GM18505 (cell line): ENCODE measurements at regions not wholly inside any gene's neighbourhood (a gene's known extent, or its start where the extent isn't known, plus 50 kb on each side); places are given as distances from the start of the nearest gene placed in this dataset.

Source experiments
- ATAC-seq: cut with Tn5 transposase; IDR thresholded peaks from one replicate; pipeline ENCODE4 v1.9.1; 2021; ENCODE audit not compliant: unreplicated experiment
- POLR2A ChIP-seq: IDR thresholded peaks from 4 replicates; pipeline ENCODE4 v1.6.1; 2011; ENCODE audit warnings: borderline replicate concordance; ENCODE audit not compliant: insufficient read depth, insufficient read length; ENCODE audit errors: extremely low read depth

- ATAC-seq, result no peak
- no peak for TF ChIP-seq POLR2A
These were observed 412.8 kb upstream of the AZI2 start for GRCh38 chr3:28761375-28761774.

DNA sequence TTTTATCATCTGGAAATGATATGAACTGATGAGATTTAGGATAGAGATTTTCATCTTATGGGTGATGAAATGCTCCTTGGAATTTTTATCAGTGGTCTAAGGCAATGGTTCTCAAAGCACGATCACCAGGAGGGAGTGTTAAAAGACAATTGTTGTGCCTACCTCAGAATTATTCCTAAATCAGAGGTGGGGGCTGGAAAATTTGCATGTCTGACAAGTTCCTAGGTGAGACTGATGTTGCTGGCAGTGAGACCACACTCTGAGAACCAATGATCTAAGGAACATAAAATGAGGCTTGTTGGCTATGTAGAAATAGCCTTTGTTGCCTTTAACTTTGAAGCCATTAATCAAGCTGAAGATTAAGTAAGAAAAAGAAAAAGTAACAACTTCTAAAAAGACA, 416.6 kb upstream of the AZI2 start:
- no peak for TF ChIP-seq POLR2A
- no peak for ATAC-seq

GRCh38 chr3:28768439-28768838, 419.8 kb upstream of the AZI2 start:
- no peak for TF ChIP-seq POLR2A
- ATAC-seq, result no peak

DNA sequence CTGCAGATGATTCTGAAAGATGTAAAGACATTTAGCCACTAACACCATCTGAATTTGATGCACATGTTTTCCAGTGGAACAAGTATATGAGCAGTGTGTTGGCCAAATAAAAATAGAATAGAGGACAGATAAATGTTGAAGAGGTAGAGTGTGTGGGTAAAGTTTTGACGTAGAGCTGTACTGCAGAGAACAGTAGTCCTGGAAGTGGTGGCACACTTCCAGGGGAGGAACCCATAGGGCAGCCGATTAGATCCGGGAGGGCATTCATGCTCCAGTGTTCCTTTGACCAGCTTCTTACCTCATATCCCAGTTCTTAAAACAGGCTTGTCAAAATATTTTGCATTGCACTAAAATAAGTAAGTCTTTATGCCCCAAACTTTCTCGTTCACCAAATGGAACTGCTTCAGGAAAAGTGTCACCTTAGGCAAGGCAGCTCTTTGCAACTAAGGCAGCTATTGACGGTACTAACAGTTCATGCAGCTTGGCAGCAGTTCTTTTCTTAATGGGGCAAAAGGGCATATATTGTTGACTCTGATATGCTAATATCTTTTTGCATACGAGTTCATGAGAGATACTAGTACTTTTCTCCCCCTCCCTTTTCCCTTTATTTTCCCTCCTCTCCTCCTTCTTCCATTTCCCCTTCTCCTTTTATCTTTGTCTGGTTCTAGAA, 429.3 kb upstream of the AZI2 start:
- no peak for ATAC-seq
- no peak for TF ChIP-seq POLR2A

GRCh38 chr3:28780480-28780879, 431.9 kb upstream of the AZI2 start:
- no peak for TF ChIP-seq POLR2A
- no peak for ATAC-seq

GRCh38 chr3:28781053-28781452, 432.4 kb upstream of the AZI2 start:
- no peak for ATAC-seq
- TF ChIP-seq POLR2A, result no peak

DNA sequence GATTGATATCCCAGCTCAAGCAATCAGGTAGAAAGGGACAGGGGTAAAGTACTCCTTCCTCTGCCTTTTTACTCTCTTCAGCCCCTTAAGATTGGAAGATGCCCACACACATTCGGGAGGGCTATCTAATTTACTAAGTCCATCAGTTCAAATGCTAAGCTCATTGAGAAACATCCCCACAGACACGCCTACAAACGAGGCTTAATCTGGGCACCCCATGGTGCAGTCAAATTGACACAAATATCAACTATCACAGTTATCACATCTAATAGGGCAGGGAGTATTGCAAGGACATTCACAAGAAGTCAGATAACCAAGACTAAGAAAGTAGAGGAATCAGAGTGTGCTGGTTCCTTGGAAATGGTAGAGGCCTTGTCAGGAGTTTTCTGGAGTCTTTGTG, 437.8 kb upstream of the AZI2 start:
- no peak for TF ChIP-seq POLR2A
- no peak for ATAC-seq

- TF ChIP-seq POLR2A, result no peak
- no peak for ATAC-seq
These were observed 439.9 kb upstream of the AZI2 start for GRCh38 chr3:28788571-28788970.

GRCh38 chr3:28791713-28792255, 443.2 kb upstream of the AZI2 start:
- TF ChIP-seq POLR2A, result no peak
- ATAC-seq, result no peak

DNA sequence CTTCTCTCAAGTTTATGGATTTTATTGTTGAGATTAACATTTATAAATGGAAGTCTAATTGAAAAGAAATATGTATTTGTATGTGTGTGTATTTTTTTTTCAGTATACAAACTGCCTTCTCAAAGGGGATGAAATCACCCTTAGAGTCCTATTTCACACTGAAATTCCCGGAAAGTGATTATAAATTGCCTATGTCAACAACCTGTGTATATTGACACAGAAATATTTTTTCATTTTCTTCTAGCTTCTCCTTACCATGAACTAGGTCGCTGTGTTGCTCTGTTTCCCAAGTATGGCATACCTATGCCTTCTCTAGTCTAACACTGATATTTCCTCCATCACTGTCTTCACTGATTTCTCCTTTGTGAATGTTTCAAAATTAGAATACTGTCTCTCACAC, 444.0 kb upstream of the AZI2 start:
- ATAC-seq, result no peak
- TF ChIP-seq POLR2A, result no peak

GRCh38 chr3:28799084-28799483, 450.5 kb upstream of the AZI2 start:
- no peak for ATAC-seq

GRCh38 chr3:28800203-28800602, 451.6 kb upstream of the AZI2 start:
- ATAC-seq, result no peak
- no peak for TF ChIP-seq POLR2A

More at GRCh38 chr3:28799084-28799483, 450.5 kb upstream of the AZI2 start:
- TF ChIP-seq POLR2A, result no peak

GRCh38 chr3:28808068-28808467, 459.4 kb upstream of the AZI2 start:
- no peak for TF ChIP-seq POLR2A
- no peak for ATAC-seq

- no peak for TF ChIP-seq POLR2A
- no peak for ATAC-seq
These were observed 464.9 kb upstream of the RBMS3 start for GRCh38 chr3:28816017-28816416.
